ENCODE measurements at regions not wholly inside any gene's neighbourhood (a gene's known extent, or its start where the extent isn't known, plus 50 kb on each side); places are given as distances from the start of the nearest gene placed in this dataset.

GRCh38 chr13:63421123-63421522 lies 2005.5 kb upstream of the PCDH20 start:
- no peak for DNase-seq
- Histone ChIP-seq H3K36me3 (no peaks in the 10 kb centered on the region), H3K4me1 (ENCODE audit: insufficient read depth) (no peaks in the 10 kb centered on the region), H3K27me3 (no peaks in the 10 kb centered on the region), H3K27ac (no peak overlapping the region), H3K4me3 (no peak overlapping the region), H3K9me3 (no peaks in the 10 kb centered on the region)
- 67 to 70% (median 70%) methylated on average over 3 of the region's 3 CpGs for WGBS, 3 donors
- TF ChIP-seq CTCF (IDR thresholded peaks at IDR 0.05) (no peak), POLR2A (IDR thresholded peaks at IDR 0.05) (no peak), EP300 (IDR thresholded peaks at IDR 0.05) (no peak)
- intact Hi-C loops (cut with DNase I): no loop called here

GRCh38 chr13:63420685-63421084 lies 2005.0 kb upstream of the PCDH20 start:
- no peak for DNase-seq
- no peaks in the 10 kb centered on the region for H3K4me1 ChIP-seq (ENCODE audit: insufficient read depth)
- intact Hi-C loops (cut with DNase I): no loop called here

GRCh38 chr13:63414247-63414646 lies 1998.6 kb upstream of the PCDH20 start:
- H3K9me3 ChIP-seq: no peaks in the 10 kb centered on the region
- 45 to 85% (median 68%) methylated on average over 2 of the region's 2 CpGs for WGBS, 3 donors
- no peaks in the 10 kb centered on the region for H3K4me1 ChIP-seq (ENCODE audit: insufficient read depth)
- TF ChIP-seq EP300 (IDR thresholded peaks at IDR 0.05): no peak
- no peak for TF ChIP-seq POLR2A (IDR thresholded peaks at IDR 0.05)
- no peak for TF ChIP-seq CTCF (IDR thresholded peaks at IDR 0.05)
- no peak overlapping the region for H3K27ac ChIP-seq
- H3K36me3 ChIP-seq: no peaks in the 10 kb centered on the region
- intact Hi-C loops (cut with DNase I): no loop called here
- DNase-seq: no peak
- H3K27me3 ChIP-seq: no peaks in the 10 kb centered on the region
- H3K4me3 ChIP-seq: no peak overlapping the region

More at GRCh38 chr13:63420685-63421084, 2005.0 kb upstream of the PCDH20 start:
- Histone ChIP-seq H3K4me3 (no peak overlapping the region), H3K27ac (no peak overlapping the region), H3K9me3 (no peaks in the 10 kb centered on the region), H3K27me3 (no peaks in the 10 kb centered on the region), H3K36me3 (no peaks in the 10 kb centered on the region)
- TF ChIP-seq EP300 (IDR thresholded peaks at IDR 0.05) (no peak), POLR2A (IDR thresholded peaks at IDR 0.05) (no peak), CTCF (IDR thresholded peaks at IDR 0.05) (no peak)

GRCh38 chr13:63409791-63410351 lies 1994.2 kb upstream of the PCDH20 start:
- DNase-seq: no peak
- H3K4me1 ChIP-seq (ENCODE audit: insufficient read depth): no peaks in the 10 kb centered on the region
- TF ChIP-seq CTCF (IDR thresholded peaks at IDR 0.05) (no peak), POLR2A (IDR thresholded peaks at IDR 0.05) (no peak), EP300 (IDR thresholded peaks at IDR 0.05) (no peak)
- no peak overlapping the region for H3K27ac ChIP-seq
- no peaks in the 10 kb centered on the region for H3K27me3 ChIP-seq
- H3K36me3 ChIP-seq: no peaks in the 10 kb centered on the region
- 47 to 67% (median 52%) methylated on average over 7 of the region's 7 CpGs for WGBS, 3 donors
- intact Hi-C loops (cut with DNase I): no loop called here
- no peaks in the 10 kb centered on the region for H3K9me3 ChIP-seq
- H3K4me3 ChIP-seq: no peak overlapping the region

Measured in ovary (tissue), 7 donors.